DOHH2 (cell line): ENCODE measurements at regions not wholly inside any gene's neighbourhood (a gene's known extent, or its start where the extent isn't known, plus 50 kb on each side); places are given as distances from the start of the nearest gene placed in this dataset.
"Not testable (repeated sequence)": the region's sequence is repeated elsewhere in the genome, so short reads cannot be mapped to it uniquely, and the experiment has no call there.

ENCODE experiments used
- H3F3A ChIP-seq: fragments of 200-600 bp; sonication (generic), shearing (Covaris generic); 2 replicates; pipeline ENCODE4 v1.6.0; 2016; ENCODE audit warnings: antibody characterized with exemption, mild to moderate bottlenecking; ENCODE audit not compliant: control insufficient read depth, insufficient read depth
- H3K27ac ChIP-seq: fragments of 200-600 bp; sonication (generic); 2 replicates; pipeline ENCODE4 v1.5.1; 2014; ENCODE audit warnings: low read depth, mild to moderate bottlenecking, low read length, moderate library complexity
- H3K27me3 ChIP-seq: fragments of 200-600 bp; sonication (generic); 2 replicates; pipeline ENCODE4 v1.6.1; 2014; ENCODE audit warnings: mild to moderate bottlenecking, low read length, mixed read lengths; ENCODE audit not compliant: control insufficient read depth
- H3K36me3 ChIP-seq: fragments of 200-600 bp; sonication (generic); 2 replicates; pipeline ENCODE4 v1.6.1; 2014; ENCODE audit warnings: mild to moderate bottlenecking, low read length, moderate library complexity, mixed read lengths; ENCODE audit not compliant: control insufficient read depth
- H3K4me1 ChIP-seq: fragments of 200-600 bp; sonication (generic); 2 replicates; pipeline ENCODE4 v1.6.1; 2014; ENCODE audit warnings: mild to moderate bottlenecking, low read length, mixed read lengths; ENCODE audit not compliant: control insufficient read depth
- H3K4me2 ChIP-seq: fragments of 200-600 bp; sonication (generic); 2 replicates; pipeline ENCODE4 v1.6.0; 2014; ENCODE audit warnings: mild to moderate bottlenecking, low read length, moderate library complexity
- H3K4me3 ChIP-seq: fragments of 200-600 bp; sonication (generic); 2 replicates; pipeline ENCODE4 v1.5.1; 2014; ENCODE audit warnings: mild to moderate bottlenecking, low read length, mixed read lengths
- H3K79me2 ChIP-seq: fragments of 200-600 bp; sonication (generic); 2 replicates; pipeline ENCODE4 v1.6.1; 2014; ENCODE audit warnings: mild to moderate bottlenecking, low read length, mixed read lengths; ENCODE audit not compliant: control insufficient read depth
- H3K9me2 ChIP-seq: fragments of 200-600 bp; sonication (generic); replicated peaks from 2 replicates; pipeline ENCODE4 v1.6.1; 2014; ENCODE audit warnings: mild to moderate bottlenecking, low read length, mixed read lengths; ENCODE audit not compliant: control insufficient read depth
- H3K9me3 ChIP-seq: fragments of 200-600 bp; sonication (generic); 2 replicates; pipeline ENCODE4 v1.6.1; 2014; ENCODE audit warnings: antibody characterized with exemption, low read length, mixed read lengths; ENCODE audit not compliant: control insufficient read depth, insufficient read depth
- H4K20me1 ChIP-seq: fragments of 200-600 bp; sonication (generic); 2 replicates; pipeline ENCODE4 v1.6.0; 2014; ENCODE audit warnings: low read depth, mild to moderate bottlenecking, antibody characterized with exemption, low read length, moderate library complexity; ENCODE audit not compliant: control insufficient read depth, insufficient read depth
- CTCF ChIP-seq: fragments of 200-600 bp; sonication (generic); IDR thresholded peaks from one replicate; pipeline ENCODE4 v1.5.1; 2014; ENCODE audit warnings: antibody characterized with exemption, mild to moderate bottlenecking, low read depth, low read length; ENCODE audit not compliant: poor library complexity, severe bottlenecking
- EZH2phosphoT487 ChIP-seq: fragments of 200-600 bp; sonication (generic); IDR thresholded peaks from 2 replicates; pipeline ENCODE4 v1.6.1; 2017; ENCODE audit warnings: borderline replicate concordance, mild to moderate bottlenecking, antibody characterized with exemption, low read length, moderate library complexity, mixed read lengths

DNA sequence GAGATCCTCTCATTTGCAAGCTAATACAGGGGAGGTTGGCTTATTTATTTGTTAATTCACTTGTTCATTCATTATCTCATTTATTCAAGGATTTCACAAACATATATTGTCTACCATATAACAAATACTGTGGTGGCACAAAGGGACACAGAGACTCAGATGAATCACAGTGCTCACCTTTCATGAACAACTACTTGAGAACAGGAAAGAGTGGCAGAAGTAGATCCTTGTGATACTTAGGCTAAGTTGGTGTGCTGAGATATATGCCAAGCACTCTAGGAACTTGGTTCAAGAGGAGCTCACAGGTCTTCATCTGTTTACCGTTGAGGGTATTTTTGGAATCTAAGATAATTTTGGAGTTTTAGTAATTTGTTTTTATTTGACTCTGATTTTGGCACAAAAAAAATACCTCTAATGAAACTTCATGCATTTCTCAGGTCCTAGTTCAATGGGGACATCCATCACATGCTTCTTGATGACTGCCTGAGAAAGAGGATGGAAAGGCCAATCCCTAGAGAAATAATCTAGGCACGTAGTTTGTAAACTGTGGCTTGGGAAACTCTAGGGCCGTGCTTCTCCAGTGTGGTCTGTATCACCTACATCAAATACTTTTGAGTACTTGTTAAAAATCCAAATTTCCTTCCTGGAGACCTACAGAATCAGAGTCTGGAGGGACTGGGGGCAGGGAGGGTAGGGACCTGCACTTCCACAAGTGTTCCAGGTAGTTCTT lies 113.3 kb downstream of the OSTF1 start:
- Histone ChIP-seq H3K4me1 (no peaks in the 10 kb centered on the region), H3K27me3 (peaks cover 1% of the 10 kb centered on the region; the same call in 1 of the 2 replicates), H3K79me2 (no peaks in the 10 kb centered on the region), H3K36me3 (no peaks in the 10 kb centered on the region), H3K9me3 (no peaks in the 10 kb centered on the region), H4K20me1 (no peaks in the 10 kb centered on the region), H3K27ac (no peak overlapping the region), H3K4me3 (no peak overlapping the region), H3K9me2 (no peaks in the 10 kb centered on the region), H3K4me2 (no peak overlapping the region), H3F3A (no peaks in the 10 kb centered on the region)
- TF ChIP-seq EZH2phosphoT487 (no peak), CTCF (no peak)

- not testable (repeated sequence) for H3K4me1 ChIP-seq, H3K79me2 ChIP-seq, H3K27me3 ChIP-seq, H3K9me3 ChIP-seq, H3K4me3 ChIP-seq, H4K20me1 ChIP-seq, H3K9me2 ChIP-seq, H3K36me3 ChIP-seq, H3K4me2 ChIP-seq, H3K27ac ChIP-seq, H3F3A ChIP-seq
Observed at GRCh38 chr9:75207997-75208396, 119.7 kb downstream of the OSTF1 start.

DNA sequence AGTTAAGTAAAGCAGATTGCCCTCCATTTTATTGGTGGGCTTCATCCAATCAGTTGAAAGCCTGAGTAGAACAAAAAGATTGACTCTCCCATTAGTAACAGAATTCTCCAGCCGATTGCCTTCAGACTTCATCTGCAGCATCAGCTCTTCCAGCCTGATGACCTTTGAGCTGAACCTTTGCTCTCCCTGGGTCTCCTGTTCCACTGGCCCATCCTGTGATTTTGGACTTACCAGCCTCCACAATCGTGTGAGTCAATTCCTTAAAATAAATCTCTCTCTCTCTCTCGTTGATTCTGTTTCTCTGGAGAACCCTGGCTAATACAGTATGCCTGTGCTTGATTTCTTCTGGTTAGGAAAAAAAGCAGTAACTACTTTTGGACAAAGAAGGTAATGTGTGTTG lies 121.9 kb downstream of the OSTF1 start:
- TF ChIP-seq CTCF (no peak), EZH2phosphoT487 (no peak)

GRCh38 chr9:75213765-75214164 lies 125.5 kb downstream of the OSTF1 start:
- H3K27me3 ChIP-seq: no peaks in the 10 kb centered on the region
- no peaks in the 10 kb centered on the region for H3K9me3 ChIP-seq
- no peaks in the 10 kb centered on the region for H3K9me2 ChIP-seq
- no peak overlapping the region for H3K27ac ChIP-seq
- no peaks in the 10 kb centered on the region for H3K36me3 ChIP-seq
- H3K4me1 ChIP-seq: no peaks in the 10 kb centered on the region
- no peaks in the 10 kb centered on the region for H3K79me2 ChIP-seq
- H3K4me2 ChIP-seq: no peak overlapping the region
- TF ChIP-seq EZH2phosphoT487: no peak
- TF ChIP-seq CTCF: no peak
- H3K4me3 ChIP-seq: no peak overlapping the region
- H3F3A ChIP-seq: no peaks in the 10 kb centered on the region
- H4K20me1 ChIP-seq: no peaks in the 10 kb centered on the region

More for the DNA sequence above, 121.9 kb downstream of the OSTF1 start:
- Histone ChIP-seq H3K9me2 (no peaks in the 10 kb centered on the region), H3K27ac (no peak overlapping the region), H3K79me2 (no peaks in the 10 kb centered on the region), H3K4me2 (no peak overlapping the region), H3K9me3 (no peaks in the 10 kb centered on the region), H3K36me3 (no peaks in the 10 kb centered on the region), H3K4me3 (no peak overlapping the region), H3K4me1 (no peaks in the 10 kb centered on the region), H4K20me1 (no peaks in the 10 kb centered on the region), H3F3A (no peaks in the 10 kb centered on the region), H3K27me3 (no peaks in the 10 kb centered on the region)
